ENCODE measurements at regions not wholly inside any gene's neighbourhood (a gene's known extent, or its start where the extent isn't known, plus 50 kb on each side); places are given as distances from the start of the nearest gene placed in this dataset.

GRCh38 chr14:101069228-101069549 lies 165.7 kb upstream of the RTL1 start:
- TF ChIP-seq POLR2A (IDR thresholded peaks at IDR 0.05; ENCODE audit: low read depth, low read length) (no peak), POLR2AphosphoS5 (IDR thresholded peaks at IDR 0.05; ENCODE audit: low read depth, low read length) (no peak), TAF1 (IDR thresholded peaks at IDR 0.05; ENCODE audit: borderline replicate concordance, low read depth, low read length) (no peak)

Measured in GM12892 (cell line).